GM06990 (cell line): ENCODE measurements at regions not wholly inside any gene's neighbourhood (a gene's known extent, or its start where the extent isn't known, plus 50 kb on each side); places are given as distances from the start of the nearest gene placed in this dataset.

Experiments
- DNase-seq: peaks from one replicate; pipeline ENCODE4 v3.0.0-alpha.2; 2011; ENCODE audit not compliant: insufficient read length; ENCODE audit errors: extremely low read depth
- H3K27me3 ChIP-seq: replicated peaks from 2 replicates; pipeline ENCODE4 v1.6.0; 2011; ENCODE audit warnings: low read length; ENCODE audit not compliant: control insufficient read depth, insufficient read depth
- H3K36me3 ChIP-seq: 2 replicates; pipeline ENCODE4 v1.5.1; 2011; ENCODE audit warnings: low read length; ENCODE audit not compliant: control insufficient read depth, insufficient read depth
- H3K4me3 ChIP-seq: replicated peaks from 2 replicates; pipeline ENCODE4 v1.5.1; 2011; ENCODE audit warnings: low read depth, mild to moderate bottlenecking, control low read depth, low read length
- CTCF ChIP-seq: IDR thresholded peaks from 2 replicates; pipeline ENCODE4 v1.5.1; 2011; ENCODE audit warnings: low read length, control low read depth, mild to moderate bottlenecking, inconsistent platforms; ENCODE audit not compliant: insufficient read depth, poor library complexity, severe bottlenecking

GRCh38 chr1:17946434-17946833 is 161.2 kb upstream of the IGSF21 start:
- Histone ChIP-seq H3K27me3 (no peaks in the 10 kb centered on the region; the same call in 1 of the 2 replicates), H3K4me3 (no peak overlapping the region), H3K36me3 (no peaks in the 10 kb centered on the region)
- DNase-seq = no peak
- no peak for TF ChIP-seq CTCF

DNA sequence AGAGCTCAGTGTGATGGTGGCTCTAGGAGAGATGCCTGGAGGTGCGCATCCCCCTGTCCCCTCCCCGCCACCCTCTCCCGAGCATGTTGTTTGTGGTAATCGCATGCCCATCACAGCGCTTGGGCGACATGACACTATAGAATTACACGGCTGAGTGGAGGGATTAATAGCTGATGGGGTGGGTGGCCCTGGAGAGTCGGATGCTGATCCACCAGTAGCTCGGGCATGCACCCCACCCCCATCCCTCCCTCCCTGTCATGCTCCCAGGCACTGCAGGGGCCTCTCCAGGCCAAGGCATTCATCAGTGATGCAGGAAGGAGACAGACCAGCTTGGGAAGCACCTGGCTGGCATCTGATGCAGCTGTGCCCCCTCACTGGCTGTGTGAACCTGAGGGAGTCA is 159.0 kb upstream of the IGSF21 start:
- no peaks in the 10 kb centered on the region; the same call in 1 of the 2 replicates for H3K27me3 ChIP-seq
- DNase-seq = no peak
- H3K36me3 ChIP-seq = no peaks in the 10 kb centered on the region
- no peak for TF ChIP-seq CTCF
- H3K4me3 ChIP-seq = no peak overlapping the region

GRCh38 chr1:17949511-17949910 is 158.1 kb upstream of the IGSF21 start:
- DNase-seq = no peak
- no peak for TF ChIP-seq CTCF

GRCh38 chr1:17950728-17951127 is 156.9 kb upstream of the IGSF21 start:
- Histone ChIP-seq H3K36me3 (no peaks in the 10 kb centered on the region), H3K27me3 (no peaks in the 10 kb centered on the region; the same call in none of the 2 replicates), H3K4me3 (no peak overlapping the region)
- DNase-seq = no peak
- TF ChIP-seq CTCF = peak; percentile 17

More at GRCh38 chr1:17949511-17949910, 158.1 kb upstream of the IGSF21 start:
- Histone ChIP-seq H3K36me3 (no peaks in the 10 kb centered on the region), H3K4me3 (no peak overlapping the region), H3K27me3 (no peaks in the 10 kb centered on the region; the same call in 1 of the 2 replicates)

- no peak for DNase-seq
- H3K27me3 ChIP-seq = no peaks in the 10 kb centered on the region; the same call in none of the 2 replicates
Observed at GRCh38 chr1:17952506-17952905, 155.1 kb upstream of the IGSF21 start.

More at GRCh38 chr1:17952506-17952905, 155.1 kb upstream of the IGSF21 start:
- no peak for TF ChIP-seq CTCF
- no peaks in the 10 kb centered on the region for H3K36me3 ChIP-seq
- H3K4me3 ChIP-seq = no peak overlapping the region
